ENCODE measurements at regions not wholly inside any gene's neighbourhood (a gene's known extent, or its start where the extent isn't known, plus 50 kb on each side); places are given as distances from the start of the nearest gene placed in this dataset.
"Not testable (repeated sequence)": the region's sequence is repeated elsewhere in the genome, so short reads cannot be mapped to it uniquely, and the experiment has no call there.

- TF ChIP-seq, protein P1, sequence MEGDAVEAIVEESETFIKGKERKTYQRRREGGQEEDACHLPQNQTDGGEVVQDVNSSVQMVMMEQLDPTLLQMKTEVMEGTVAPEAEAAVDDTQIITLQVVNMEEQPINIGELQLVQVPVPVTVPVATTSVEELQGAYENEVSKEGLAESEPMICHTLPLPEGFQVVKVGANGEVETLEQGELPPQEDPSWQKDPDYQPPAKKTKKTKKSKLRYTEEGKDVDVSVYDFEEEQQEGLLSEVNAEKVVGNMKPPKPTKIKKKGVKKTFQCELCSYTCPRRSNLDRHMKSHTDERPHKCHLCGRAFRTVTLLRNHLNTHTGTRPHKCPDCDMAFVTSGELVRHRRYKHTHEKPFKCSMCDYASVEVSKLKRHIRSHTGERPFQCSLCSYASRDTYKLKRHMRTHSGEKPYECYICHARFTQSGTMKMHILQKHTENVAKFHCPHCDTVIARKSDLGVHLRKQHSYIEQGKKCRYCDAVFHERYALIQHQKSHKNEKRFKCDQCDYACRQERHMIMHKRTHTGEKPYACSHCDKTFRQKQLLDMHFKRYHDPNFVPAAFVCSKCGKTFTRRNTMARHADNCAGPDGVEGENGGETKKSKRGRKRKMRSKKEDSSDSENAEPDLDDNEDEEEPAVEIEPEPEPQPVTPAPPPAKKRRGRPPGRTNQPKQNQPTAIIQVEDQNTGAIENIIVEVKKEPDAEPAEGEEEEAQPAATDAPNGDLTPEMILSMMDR (IDR thresholded peaks at IDR 0.05; ENCODE audit: low read length), result not testable (repeated sequence)
- not testable (repeated sequence) for TF ChIP-seq EZH2 (IDR thresholded peaks at IDR 0.05; ENCODE audit: borderline replicate concordance, low read length)
Measured at GRCh38 chr1:147061880-147062279, 110.4 kb downstream of the PRKAB2 start.

Measured in OCI-LY1 (cell line).